OCI-LY7 (cell line): ENCODE measurements at regions not wholly inside any gene's neighbourhood (a gene's known extent, or its start where the extent isn't known, plus 50 kb on each side); places are given as distances from the start of the nearest gene placed in this dataset.
"Not testable (repeated sequence)": the region's sequence is repeated elsewhere in the genome, so short reads cannot be mapped to it uniquely, and the experiment has no call there.

Source experiments
- BruUV-seq: library from RNA; stranded (reverse); fragments of 400-500 nt; replicated peaks from 2 replicates; lab custom pipeline; 2021; lab: Mats Ljungman, UMichigan
- CTCF ChIA-PET: fragments of 300-600 bp; sonication (Branson Sonifier 250); formaldehyde crosslinking; loops from one replicate; lab custom pipeline; 2022; ENCODE audit warnings: antibody characterized with exemption; ENCODE audit not compliant: unreplicated experiment; lab: Charles Lee
- POLR2A ChIA-PET: fragments of 300-600 bp; sonication (Branson Sonifier 250); formaldehyde crosslinking; loops from one replicate; lab custom pipeline; 2022; ENCODE audit warnings: antibody characterized with exemption; lab: Charles Lee
- DNase-seq: peaks from one replicate; pipeline ENCODE4 v3.0.0-alpha.2; 2015; ENCODE audit warnings: low spot score
- H2AFZ ChIP-seq: fragments of 200-600 bp; sonication (generic), shearing (Covaris generic); 2 replicates; pipeline ENCODE4 v1.6.1; 2014; ENCODE audit warnings: mild to moderate bottlenecking, antibody characterized with exemption, low read length, moderate library complexity
- H3K27ac ChIP-seq: fragments of 200-600 bp; sonication (generic); 2 replicates; pipeline ENCODE4 v1.5.1; 2014; ENCODE audit warnings: mixed run types, low read depth, mild to moderate bottlenecking, moderate library complexity, low read length, inconsistent platforms; ENCODE audit not compliant: poor library complexity, severe bottlenecking
- H3K36me3 ChIP-seq: fragments of 200-600 bp; sonication (generic); 2 replicates; pipeline ENCODE4 v1.6.1; 2014; ENCODE audit warnings: mild to moderate bottlenecking, antibody characterized with exemption, low read length, moderate library complexity, mixed read lengths; ENCODE audit not compliant: insufficient read depth
- H3K4me1 ChIP-seq: fragments of 200-600 bp; sonication (generic); 2 replicates; pipeline ENCODE4 v1.5.1; 2014; ENCODE audit warnings: mild to moderate bottlenecking, low read length; ENCODE audit not compliant: insufficient read depth, poor library complexity, severe bottlenecking
- H3K4me2 ChIP-seq: fragments of 200-600 bp; sonication (generic); 2 replicates; pipeline ENCODE4 v1.6.1; 2014; ENCODE audit warnings: mild to moderate bottlenecking, low read length
- H3K4me3 ChIP-seq: fragments of 200-600 bp; sonication (generic); 2 replicates; pipeline ENCODE4 v1.5.1; 2014; ENCODE audit warnings: mild to moderate bottlenecking, low read depth, low read length; ENCODE audit not compliant: poor library complexity, severe bottlenecking
- H3K79me2 ChIP-seq: fragments of 200-600 bp; sonication (generic); 2 replicates; pipeline ENCODE4 v1.6.1; 2016; ENCODE audit warnings: low read depth, mild to moderate bottlenecking, low read length, moderate library complexity, mixed read lengths; ENCODE audit not compliant: insufficient read depth
- H3K9me2 ChIP-seq: fragments of 200-600 bp; sonication (generic); 2 replicates; pipeline ENCODE4 v1.6.1; 2016; ENCODE audit warnings: mild to moderate bottlenecking, low read length, mixed read lengths; ENCODE audit not compliant: insufficient read depth
- H3K9me3 ChIP-seq: fragments of 200-600 bp; sonication (generic); 2 replicates; pipeline ENCODE4 v1.6.1; 2014; ENCODE audit warnings: mild to moderate bottlenecking, mixed run types, low read length, mixed read lengths
- H4K20me1 ChIP-seq: fragments of 200-600 bp; sonication (generic); 2 replicates; pipeline ENCODE4 v1.6.1; 2014; ENCODE audit warnings: mild to moderate bottlenecking, antibody characterized with exemption, low read length, moderate library complexity, mixed read lengths; ENCODE audit not compliant: insufficient read depth
- EZH2phosphoT487 ChIP-seq: fragments of 200-600 bp; sonication (generic); IDR thresholded peaks from 2 replicates; pipeline ENCODE4 v1.6.1; 2018; ENCODE audit warnings: low read depth, borderline replicate concordance, mild to moderate bottlenecking, mixed run types, antibody characterized with exemption, low read length, moderate library complexity, mixed read lengths
- intact Hi-C: fragments of 100-400 bp; cut with micrococcal nuclease; formaldehyde crosslinking; loops from one replicate; pipeline ENCODE4 v1.10.0; 2022; ENCODE audit not compliant: unreplicated experiment
- TF ChIP-seq, protein P1 (sequence below): fragments of 200-600 bp; sonication (generic); conservative IDR thresholded peaks from 2 replicates; pipeline ENCODE4 v1.5.1; 2014; ENCODE audit warnings: mild to moderate bottlenecking, antibody characterized with exemption, low read length, moderate library complexity, mixed read lengths

DNA sequence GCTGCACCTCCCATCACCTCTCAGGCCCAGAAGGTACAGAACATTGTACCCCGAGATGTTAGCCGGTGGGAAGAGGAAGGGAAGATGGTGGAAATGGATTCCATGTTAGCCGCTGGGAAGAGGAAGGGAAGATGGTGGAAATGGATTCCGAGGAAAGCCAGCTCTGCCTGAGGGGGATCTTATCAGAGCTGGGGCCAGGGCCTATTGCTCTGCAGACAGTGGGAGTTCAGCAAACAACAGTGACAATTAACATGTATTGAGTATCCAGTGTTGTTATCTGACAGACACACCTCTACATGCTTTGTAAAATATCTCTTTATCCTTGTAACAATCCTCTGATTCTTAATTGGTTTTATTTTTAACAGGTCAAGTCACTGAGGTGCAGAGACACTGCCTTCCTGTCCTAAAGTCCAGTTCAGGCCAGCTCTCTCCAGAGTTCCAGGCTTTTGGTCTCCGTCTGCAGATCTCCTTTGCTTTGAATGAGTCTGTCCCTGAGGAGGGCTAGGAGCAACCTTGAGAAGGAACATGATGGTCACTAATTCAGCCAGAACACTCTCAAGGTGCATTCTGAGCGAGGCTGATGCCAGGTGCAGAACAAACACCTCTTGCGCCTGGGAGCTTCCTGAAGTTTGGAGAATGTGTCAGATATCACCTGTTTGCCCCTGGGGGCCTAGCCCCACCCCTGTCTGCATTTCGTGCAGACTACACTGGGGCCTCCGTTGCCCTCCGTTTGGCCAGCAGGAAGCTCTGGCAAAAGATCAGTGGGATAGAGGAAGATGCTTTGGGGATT is 82.4 kb upstream of the PODXL start:
- Histone ChIP-seq H3K9me3 (no peaks in the 10 kb centered on the region), H3K4me3 (no peak overlapping the region), H3K9me2 (no peaks in the 10 kb centered on the region), H4K20me1 (no peaks in the 10 kb centered on the region), H3K4me1 (no peaks in the 10 kb centered on the region), H3K27ac (no peak overlapping the region), H3K36me3 (no peaks in the 10 kb centered on the region), H2AFZ (no peak overlapping the region), H3K79me2 (no peaks in the 10 kb centered on the region), H3K4me2 (no peak overlapping the region)
- intact Hi-C loops, result no loop called here
- no peak for TF ChIP-seq EZH2phosphoT487
- no peak for DNase-seq
- no TSS peak for BruUV-seq
- CTCF ChIA-PET, result no interaction called here
- POLR2A ChIA-PET, result interaction anchor here (0.6 kb wide), 1 partner anchor 40 kb away, joined by 3 read pairs; no protein-coding TSS in a partner anchor

DNA sequence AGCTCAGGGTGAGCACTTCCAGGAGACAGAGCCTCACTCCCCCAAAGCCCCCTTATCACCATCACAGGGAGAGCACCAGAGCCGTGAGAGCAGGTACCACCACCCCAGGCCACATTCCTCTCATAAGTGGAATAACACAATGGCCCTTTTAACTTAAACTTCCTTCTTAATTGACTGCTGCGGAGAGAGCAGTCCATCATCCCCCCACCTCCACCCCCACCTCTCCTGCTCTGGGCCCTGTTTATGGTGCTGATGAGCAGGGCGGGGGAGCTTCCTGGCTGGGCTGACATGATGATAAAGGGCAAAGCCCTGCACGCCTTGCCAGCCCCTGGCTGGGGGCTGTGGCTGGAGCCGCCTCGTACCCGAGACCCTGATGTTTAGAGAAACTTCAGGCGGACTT is 81.4 kb upstream of the PODXL start:
- TF ChIP-seq, protein P1, sequence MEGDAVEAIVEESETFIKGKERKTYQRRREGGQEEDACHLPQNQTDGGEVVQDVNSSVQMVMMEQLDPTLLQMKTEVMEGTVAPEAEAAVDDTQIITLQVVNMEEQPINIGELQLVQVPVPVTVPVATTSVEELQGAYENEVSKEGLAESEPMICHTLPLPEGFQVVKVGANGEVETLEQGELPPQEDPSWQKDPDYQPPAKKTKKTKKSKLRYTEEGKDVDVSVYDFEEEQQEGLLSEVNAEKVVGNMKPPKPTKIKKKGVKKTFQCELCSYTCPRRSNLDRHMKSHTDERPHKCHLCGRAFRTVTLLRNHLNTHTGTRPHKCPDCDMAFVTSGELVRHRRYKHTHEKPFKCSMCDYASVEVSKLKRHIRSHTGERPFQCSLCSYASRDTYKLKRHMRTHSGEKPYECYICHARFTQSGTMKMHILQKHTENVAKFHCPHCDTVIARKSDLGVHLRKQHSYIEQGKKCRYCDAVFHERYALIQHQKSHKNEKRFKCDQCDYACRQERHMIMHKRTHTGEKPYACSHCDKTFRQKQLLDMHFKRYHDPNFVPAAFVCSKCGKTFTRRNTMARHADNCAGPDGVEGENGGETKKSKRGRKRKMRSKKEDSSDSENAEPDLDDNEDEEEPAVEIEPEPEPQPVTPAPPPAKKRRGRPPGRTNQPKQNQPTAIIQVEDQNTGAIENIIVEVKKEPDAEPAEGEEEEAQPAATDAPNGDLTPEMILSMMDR, result no peak
- TF ChIP-seq EZH2phosphoT487, result no peak
- Histone ChIP-seq H3K27ac (no peak overlapping the region), H3K4me3 (no peak overlapping the region), H3K9me3 (no peaks in the 10 kb centered on the region), H3K4me2 (no peak overlapping the region), H3K79me2 (no peaks in the 10 kb centered on the region), H2AFZ (no peak overlapping the region), H4K20me1 (no peaks in the 10 kb centered on the region), H3K9me2 (no peaks in the 10 kb centered on the region), H3K4me1 (no peaks in the 10 kb centered on the region), H3K36me3 (no peaks in the 10 kb centered on the region)
- no peak for DNase-seq
- ChIA-PET CTCF (no interaction called here), POLR2A (no interaction called here)
- no TSS peak for BruUV-seq
- intact Hi-C loops, result no loop called here

DNA sequence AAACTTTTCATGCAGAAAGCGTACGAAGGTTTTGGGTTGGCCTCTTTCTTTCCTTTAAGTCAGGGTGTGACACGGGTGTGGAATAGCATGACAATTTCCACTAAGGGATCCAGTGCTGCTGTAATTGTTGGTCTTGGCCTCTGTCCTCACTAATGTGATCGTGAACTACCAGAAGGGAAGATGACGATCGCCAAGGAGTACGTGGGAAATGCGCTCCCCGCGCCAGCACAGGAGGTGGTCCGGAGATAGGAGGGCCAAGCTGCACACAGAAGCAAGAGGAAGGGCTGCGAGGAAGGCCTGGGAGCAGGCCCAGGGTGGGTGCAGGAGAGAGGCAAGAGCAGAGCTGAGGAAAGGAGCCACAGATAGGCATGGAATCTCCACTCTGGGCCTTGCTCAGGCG is 79.7 kb upstream of the PODXL start:
- Histone ChIP-seq H3K79me2 (no peaks in the 10 kb centered on the region), H3K9me3 (no peaks in the 10 kb centered on the region), H3K36me3 (no peaks in the 10 kb centered on the region), H3K4me2 (no peak overlapping the region), H2AFZ (no peak overlapping the region), H3K27ac (no peak overlapping the region), H4K20me1 (no peaks in the 10 kb centered on the region), H3K9me2 (no peaks in the 10 kb centered on the region), H3K4me1 (no peaks in the 10 kb centered on the region), H3K4me3 (no peak overlapping the region)
- no peak for DNase-seq
- BruUV-seq, result no TSS peak
- intact Hi-C loops, result no loop called here
- ChIA-PET CTCF (no interaction called here), POLR2A (interaction anchor here (0.7 kb wide), 1 partner anchor 21 kb away, joined by 6 read pairs; no protein-coding TSS in a partner anchor)
- TF ChIP-seq EZH2phosphoT487, result no peak
- TF ChIP-seq, protein P1, result no peak

DNA sequence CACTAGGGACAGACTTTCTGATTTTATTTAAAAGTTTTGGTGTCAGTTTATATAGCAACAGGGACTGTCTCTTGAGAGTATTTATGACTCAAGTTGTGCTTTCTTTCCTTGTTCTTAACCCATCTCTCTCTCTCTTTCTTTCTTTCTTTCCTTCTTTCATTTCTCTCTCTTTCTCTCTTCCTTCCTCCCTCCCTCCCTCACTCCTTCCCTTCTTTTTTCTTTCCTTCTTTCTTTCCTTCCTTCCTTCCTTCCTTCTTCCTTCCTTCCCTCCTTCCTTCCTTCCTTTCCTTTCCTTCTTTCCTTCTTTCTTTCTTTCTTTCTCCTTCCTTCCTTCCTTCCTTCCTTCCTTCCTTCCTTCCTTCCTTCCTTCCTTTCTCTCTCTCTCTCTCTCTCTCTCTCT is 77.8 kb upstream of the PODXL start:
- POLR2A ChIA-PET, H3K27ac ChIP-seq, H2AFZ ChIP-seq, H3K4me3 ChIP-seq, H3K79me2 ChIP-seq, intact Hi-C loops, H3K36me3 ChIP-seq, H3K9me3 ChIP-seq, DNase-seq, H4K20me1 ChIP-seq, CTCF ChIA-PET, H3K9me2 ChIP-seq, H3K4me1 ChIP-seq, BruUV-seq, H3K4me2 ChIP-seq: not testable (repeated sequence)
